ENCODE measurements at regions not wholly inside any gene's neighbourhood (a gene's known extent, or its start where the extent isn't known, plus 50 kb on each side); places are given as distances from the start of the nearest gene placed in this dataset.

GRCh38 chr10:9926881-9927280 is 1090.8 kb upstream of the CELF2 start:
- no peaks in the 10 kb centered on the region for H3K4me1 Mint-ChIP-seq (ENCODE audit: low read depth)
- DNase-seq (ENCODE audit: low spot score, unreplicated experiment) = no peak
- no peak overlapping the region for H3K27ac Mint-ChIP-seq
- H3K4me3 Mint-ChIP-seq (ENCODE audit: low read depth) = no peak overlapping the region
- no peaks in the 10 kb centered on the region for H3K9me3 Mint-ChIP-seq (ENCODE audit: low read depth)
- H3K36me3 Mint-ChIP-seq (ENCODE audit: insufficient read depth) = no peaks in the 10 kb centered on the region
- TF ChIP-seq CTCF (IDR thresholded peaks at IDR 0.05; ENCODE audit: unreplicated experiment) = no peak
- no peaks in the 10 kb centered on the region for H3K27me3 Mint-ChIP-seq

- no peak for TF ChIP-seq CTCF (IDR thresholded peaks at IDR 0.05; ENCODE audit: unreplicated experiment)
- no peak overlapping the region for H3K4me3 Mint-ChIP-seq (ENCODE audit: low read depth)
- H3K27ac Mint-ChIP-seq = no peak overlapping the region
- H3K4me1 Mint-ChIP-seq (ENCODE audit: low read depth) = no peaks in the 10 kb centered on the region
- H3K9me3 Mint-ChIP-seq (ENCODE audit: low read depth) = no peaks in the 10 kb centered on the region
- H3K27me3 Mint-ChIP-seq = no peaks in the 10 kb centered on the region
- DNase-seq (ENCODE audit: low spot score, unreplicated experiment) = no peak
- no peaks in the 10 kb centered on the region for H3K36me3 Mint-ChIP-seq (ENCODE audit: insufficient read depth)
These were observed 1078.0 kb upstream of the CELF2 start for GRCh38 chr10:9939716-9940115.

GRCh38 chr10:9944690-9945089 is 1073.0 kb upstream of the CELF2 start:
- DNase-seq (ENCODE audit: low spot score, unreplicated experiment) = no peak
- Mint-ChIP-seq H3K36me3 (ENCODE audit: insufficient read depth) (no peaks in the 10 kb centered on the region), H3K27me3 (no peaks in the 10 kb centered on the region), H3K4me1 (ENCODE audit: low read depth) (no peaks in the 10 kb centered on the region), H3K4me3 (ENCODE audit: low read depth) (no peak overlapping the region), H3K9me3 (ENCODE audit: low read depth) (no peaks in the 10 kb centered on the region), H3K27ac (no peak overlapping the region)
- TF ChIP-seq CTCF (IDR thresholded peaks at IDR 0.05; ENCODE audit: unreplicated experiment) = no peak

GRCh38 chr10:9950070-9950469 is 1067.6 kb upstream of the CELF2 start:
- TF ChIP-seq CTCF (IDR thresholded peaks at IDR 0.05; ENCODE audit: unreplicated experiment) = no peak
- H3K27me3 Mint-ChIP-seq = no peaks in the 10 kb centered on the region
- H3K4me1 Mint-ChIP-seq (ENCODE audit: low read depth) = no peaks in the 10 kb centered on the region
- no peak overlapping the region for H3K27ac Mint-ChIP-seq
- no peaks in the 10 kb centered on the region for H3K36me3 Mint-ChIP-seq (ENCODE audit: insufficient read depth)
- no peak overlapping the region for H3K4me3 Mint-ChIP-seq (ENCODE audit: low read depth)
- no peaks in the 10 kb centered on the region for H3K9me3 Mint-ChIP-seq (ENCODE audit: low read depth)
- DNase-seq (ENCODE audit: low spot score, unreplicated experiment) = no peak

GRCh38 chr10:9951481-9952257 is 1066.0 kb upstream of the CELF2 start:
- no peaks in the 10 kb centered on the region for H3K4me1 Mint-ChIP-seq (ENCODE audit: low read depth)
- no peak for DNase-seq (ENCODE audit: low spot score, unreplicated experiment)
- H3K9me3 Mint-ChIP-seq (ENCODE audit: low read depth) = no peaks in the 10 kb centered on the region
- no peak for TF ChIP-seq CTCF (IDR thresholded peaks at IDR 0.05; ENCODE audit: unreplicated experiment)
- H3K27me3 Mint-ChIP-seq = no peaks in the 10 kb centered on the region
- no peaks in the 10 kb centered on the region for H3K36me3 Mint-ChIP-seq (ENCODE audit: insufficient read depth)
- no peak overlapping the region for H3K27ac Mint-ChIP-seq
- no peak overlapping the region for H3K4me3 Mint-ChIP-seq (ENCODE audit: low read depth)

Measured in progenitor cell of endocrine pancreas (in vitro differentiated cells).